WTC11 (cell line): ENCODE measurements at regions not wholly inside any gene's neighbourhood (a gene's known extent, or its start where the extent isn't known, plus 50 kb on each side); places are given as distances from the start of the nearest gene placed in this dataset.

Experiments used
- CREM ChIP-seq: sonication (generic); formaldehyde crosslinking; IDR thresholded peaks from 2 replicates; pipeline ENCODE4 v1.8.1; 2022; ENCODE audit warnings: mild to moderate bottlenecking, missing genetic modification reagents, moderate library complexity
- CTCF ChIP-seq: fragments of 200-600 bp; IDR thresholded peaks from 2 replicates; pipeline ENCODE4 v1.8.0; 2022; ENCODE audit warnings: antibody characterized with exemption
- HMGXB4 ChIP-seq: sonication (generic); formaldehyde crosslinking; IDR thresholded peaks from 2 replicates; pipeline ENCODE4 v1.8.1; 2023; ENCODE audit warnings: mild to moderate bottlenecking, moderate library complexity, missing genetic modification reagents
- NR1H2 ChIP-seq: sonication (generic); formaldehyde crosslinking; IDR thresholded peaks from 2 replicates; pipeline ENCODE4 v1.9.0; 2021; ENCODE audit warnings: mild to moderate bottlenecking, moderate library complexity, missing genetic modification reagents
- RELA ChIP-seq: sonication (generic); formaldehyde crosslinking; IDR thresholded peaks from 2 replicates; pipeline ENCODE4 v1.8.1; 2022; ENCODE audit warnings: missing genetic modification reagents, mild to moderate bottlenecking, borderline replicate concordance
- TCF7 ChIP-seq: sonication (generic); formaldehyde crosslinking; IDR thresholded peaks from 2 replicates; pipeline ENCODE4 v1.8.0; 2022; ENCODE audit warnings: mild to moderate bottlenecking, low read depth, missing genetic modification reagents, moderate library complexity
- ZNF281 ChIP-seq: sonication (generic); formaldehyde crosslinking; IDR thresholded peaks from 2 replicates; pipeline ENCODE4 v1.8.0; 2023; ENCODE audit warnings: mild to moderate bottlenecking, missing genetic modification reagents

- no peak for TF ChIP-seq RELA (CRISPR knock-in tag)
- TF ChIP-seq TCF7, result no peak
- TF ChIP-seq CREM (CRISPR knock-in tag), result no peak
- TF ChIP-seq HMGXB4 (CRISPR knock-in tag), result no peak
- no peak for TF ChIP-seq CTCF
- no peak for TF ChIP-seq NR1H2
- TF ChIP-seq ZNF281, result no peak
These were observed 282.6 kb downstream of the ADGRA3 start for GRCh38 chr4:22233230-22233629.
